Heart left ventricle (tissue), 13 donors: ENCODE measurements at regions not wholly inside any gene's neighbourhood (a gene's known extent, or its start where the extent isn't known, plus 50 kb on each side); places are given as distances from the start of the nearest gene placed in this dataset.

ENCODE experiments used
- CTCF ChIP-seq, 12 donors: fragments of 200-600 bp; sonication (generic) in 4 of 12; IDR thresholded peaks; one replicate each; pipeline versions ENCODE4 v1.5.0 to v1.8.0; 2018 to 2022; ENCODE audit warnings: antibody characterized with exemption in 12 of 12, mild to moderate bottlenecking in 5 of 12
- POLR2A ChIP-seq, 2 donors: fragments of 450-650 bp; IDR thresholded peaks; one replicate each; pipeline ENCODE4 v1.6.1; 2017; ENCODE audit warnings: antibody characterized with exemption in 2 of 2, mild to moderate bottlenecking in 2 of 2, moderate library complexity in 2 of 2
- donor health status: ischemic (EF 13 %, LVEDD 7.1; RV severe dilation, severe dysfunction).
- donor health status: DM: no; HTN: yes; CAD: no.
- donor health status: DM: no; HTN: no; CAD: no.
- donor health status: ischemic (EF 25% LVEDD 6.9; RV normal size, moderate dysfunction).
- donor health status: ischemic (EF 25% LVEDD 5.7; RV mildly dilated, moderate dysfunction).
- donor health status: ischemic (EF 35%, LVEDD 5.7; RV mildly dilated, moderate dysfunction).
- donor health status: nonischemic (EF 11% LVEDD 7.7; RV severe dilation, severe dysfunction).
- donor health status: DM: yes; HTN: yes; CAD: no.
- donor health status: PGD.
- donor health status: ischemic (EF 29% LVEDD 5.4; RV normal size, mild dysfunction).
- donor health status: nonischemic (EF 23%, LVEDD 6.1; RV moderate dilation, normal function).

- TF ChIP-seq CTCF (IDR thresholded peaks at IDR 0.05) (no peak), POLR2A (IDR thresholded peaks at IDR 0.05) (no peak)
Measured at GRCh38 chr19:30754162-30754561, 382.0 kb downstream of the ZNF536 start.
